ENCODE measurements at regions not wholly inside any gene's neighbourhood (a gene's known extent, or its start where the extent isn't known, plus 50 kb on each side); places are given as distances from the start of the nearest gene placed in this dataset.

DNA sequence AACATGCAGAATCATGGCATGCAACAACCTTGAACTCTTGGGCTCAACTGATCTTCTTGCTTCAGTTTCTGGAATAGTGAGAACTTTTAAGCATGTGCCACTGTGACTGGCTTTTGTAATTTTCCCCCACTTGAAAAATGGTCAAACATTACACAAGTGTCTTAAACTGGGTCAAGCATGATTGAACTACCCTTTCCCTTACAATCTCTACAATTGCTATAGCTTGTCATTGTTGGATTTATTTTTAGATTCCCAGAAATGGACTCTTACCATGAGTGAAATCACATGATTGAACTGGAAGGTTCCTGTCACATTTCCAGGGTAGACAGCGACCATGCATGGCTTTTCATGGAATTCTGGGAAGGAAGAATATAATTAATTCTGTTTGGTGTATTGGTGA lies 102.2 kb upstream of the TUBA3C start:
- intact Hi-C loops (cut with DNase I): no loop called here
- WGBS, 2 donors: 39 to 56% methylated on average over 1 of the region's 1 CpG

DNA sequence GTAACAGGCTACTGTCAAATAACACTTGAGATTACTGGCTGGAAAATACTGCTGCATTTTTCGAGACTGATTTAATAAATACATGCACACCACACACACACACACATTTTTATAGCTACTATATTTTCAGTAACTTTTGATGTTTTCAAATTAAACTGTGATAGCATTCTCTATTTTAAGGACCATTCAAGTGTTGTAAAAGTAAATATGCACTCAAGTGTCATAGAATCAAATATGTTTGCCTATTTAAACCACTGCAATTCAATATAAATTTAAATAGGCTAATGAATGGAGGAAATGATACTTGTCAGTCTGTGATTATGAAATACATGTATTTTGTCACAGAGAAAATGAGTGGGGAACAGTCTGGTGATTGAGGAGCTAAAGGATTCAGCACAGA lies 86.7 kb upstream of the TUBA3C start:
- 33 to 64% methylated on average over 1 of the region's 1 CpG for WGBS, 2 donors
- H3K27ac ChIP-seq: no peak overlapping the region
- no peaks in the 10 kb centered on the region for H3K27me3 ChIP-seq
- no peak for DNase-seq
- no peaks in the 10 kb centered on the region for H3K4me1 ChIP-seq
- intact Hi-C loops (cut with DNase I): no loop called here
- H3K4me3 ChIP-seq: no peak overlapping the region
- H3K9me3 ChIP-seq: no peaks in the 10 kb centered on the region
- TF ChIP-seq, protein P1, sequence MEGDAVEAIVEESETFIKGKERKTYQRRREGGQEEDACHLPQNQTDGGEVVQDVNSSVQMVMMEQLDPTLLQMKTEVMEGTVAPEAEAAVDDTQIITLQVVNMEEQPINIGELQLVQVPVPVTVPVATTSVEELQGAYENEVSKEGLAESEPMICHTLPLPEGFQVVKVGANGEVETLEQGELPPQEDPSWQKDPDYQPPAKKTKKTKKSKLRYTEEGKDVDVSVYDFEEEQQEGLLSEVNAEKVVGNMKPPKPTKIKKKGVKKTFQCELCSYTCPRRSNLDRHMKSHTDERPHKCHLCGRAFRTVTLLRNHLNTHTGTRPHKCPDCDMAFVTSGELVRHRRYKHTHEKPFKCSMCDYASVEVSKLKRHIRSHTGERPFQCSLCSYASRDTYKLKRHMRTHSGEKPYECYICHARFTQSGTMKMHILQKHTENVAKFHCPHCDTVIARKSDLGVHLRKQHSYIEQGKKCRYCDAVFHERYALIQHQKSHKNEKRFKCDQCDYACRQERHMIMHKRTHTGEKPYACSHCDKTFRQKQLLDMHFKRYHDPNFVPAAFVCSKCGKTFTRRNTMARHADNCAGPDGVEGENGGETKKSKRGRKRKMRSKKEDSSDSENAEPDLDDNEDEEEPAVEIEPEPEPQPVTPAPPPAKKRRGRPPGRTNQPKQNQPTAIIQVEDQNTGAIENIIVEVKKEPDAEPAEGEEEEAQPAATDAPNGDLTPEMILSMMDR (IDR thresholded peaks at IDR 0.05): no peak
- TF ChIP-seq POLR2AphosphoS5 (IDR thresholded peaks at IDR 0.05) (no peak), EP300 (IDR thresholded peaks at IDR 0.05) (no peak), POLR2A (IDR thresholded peaks at IDR 0.05) (no peak)
- no peaks in the 10 kb centered on the region for H3K36me3 ChIP-seq

More for the DNA sequence above, 102.2 kb upstream of the TUBA3C start:
- no peaks in the 10 kb centered on the region for H3K36me3 ChIP-seq
- no peaks in the 10 kb centered on the region for H3K27me3 ChIP-seq
- no peak overlapping the region for H3K27ac ChIP-seq
- TF ChIP-seq POLR2AphosphoS5 (IDR thresholded peaks at IDR 0.05) (no peak), POLR2A (IDR thresholded peaks at IDR 0.05) (no peak), EP300 (IDR thresholded peaks at IDR 0.05) (no peak)
- TF ChIP-seq, protein P1 (IDR thresholded peaks at IDR 0.05): no peak
- peaks cover 0 to 3% (median 0%) of the 10 kb centered on the region in 4 donors for H3K9me3 ChIP-seq
- no peak overlapping the region for H3K4me3 ChIP-seq
- H3K4me1 ChIP-seq: no peaks in the 10 kb centered on the region
- DNase-seq: no peak

DNA sequence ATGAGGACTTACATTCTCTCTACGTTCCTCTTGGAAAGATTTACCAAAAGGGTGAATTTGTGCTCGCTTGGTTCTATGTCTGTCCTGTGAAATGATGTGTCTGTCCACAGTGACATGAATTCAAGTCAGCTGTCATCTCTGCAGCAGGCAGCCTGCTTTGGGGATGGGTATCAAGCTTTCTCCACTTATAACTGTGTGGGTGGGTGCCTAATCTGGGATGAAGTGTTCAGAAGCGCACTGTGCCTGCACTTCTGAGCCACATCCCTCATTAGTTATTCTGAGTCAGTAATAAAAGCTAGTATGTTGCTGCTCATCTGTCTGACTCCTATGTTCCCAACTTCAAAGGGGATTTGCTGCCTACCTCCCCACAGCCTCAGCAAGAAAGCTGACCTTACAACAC lies 86.1 kb upstream of the TUBA3C start:
- 78 to 87% methylated on average over 3 of the region's 3 CpGs for WGBS, 2 donors
- no peak for DNase-seq
- no peaks in the 10 kb centered on the region for H3K36me3 ChIP-seq
- no peaks in the 10 kb centered on the region for H3K27me3 ChIP-seq
- TF ChIP-seq EP300 (IDR thresholded peaks at IDR 0.05) (no peak), POLR2A (IDR thresholded peaks at IDR 0.05) (no peak), POLR2AphosphoS5 (IDR thresholded peaks at IDR 0.05) (no peak)
- TF ChIP-seq, protein P1 (IDR thresholded peaks at IDR 0.05): no peak
- no peak overlapping the region for H3K4me3 ChIP-seq
- H3K9me3 ChIP-seq: no peaks in the 10 kb centered on the region
- H3K4me1 ChIP-seq: no peaks in the 10 kb centered on the region
- H3K27ac ChIP-seq: no peak overlapping the region
- intact Hi-C loops (cut with DNase I): no loop called here

DNA sequence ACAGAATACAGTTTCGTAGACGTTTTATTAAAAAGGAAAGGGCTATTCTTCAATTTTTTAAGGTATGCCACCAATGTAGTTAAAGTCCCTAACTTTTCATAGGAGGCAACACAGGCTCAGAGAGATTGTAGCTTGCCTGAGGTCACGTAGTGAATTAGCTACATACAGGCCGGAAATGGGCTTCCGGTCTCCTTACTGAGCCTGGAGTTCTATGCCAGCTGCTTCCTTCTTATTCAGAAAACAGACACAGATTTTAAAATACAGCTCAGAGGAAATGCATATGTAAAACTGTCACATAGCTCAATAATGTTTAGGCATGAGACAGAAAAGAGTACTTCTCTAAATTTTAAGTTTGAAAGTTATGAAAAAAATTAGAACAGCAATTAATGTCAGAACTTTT lies 85.4 kb upstream of the TUBA3C start:
- no peak overlapping the region for H3K4me3 ChIP-seq
- intact Hi-C loops (cut with DNase I): no loop called here
- no peak overlapping the region for H3K27ac ChIP-seq
- H3K4me1 ChIP-seq: no peaks in the 10 kb centered on the region
- H3K27me3 ChIP-seq: no peaks in the 10 kb centered on the region
- no peak for TF ChIP-seq POLR2AphosphoS5 (IDR thresholded peaks at IDR 0.05)
- TF ChIP-seq, protein P1 (IDR thresholded peaks at IDR 0.05): no peak
- no peaks in the 10 kb centered on the region for H3K36me3 ChIP-seq
- no peak for DNase-seq
- H3K9me3 ChIP-seq: no peaks in the 10 kb centered on the region
- WGBS, 2 donors: 75 to 84% methylated on average over 5 of the region's 5 CpGs

DNA sequence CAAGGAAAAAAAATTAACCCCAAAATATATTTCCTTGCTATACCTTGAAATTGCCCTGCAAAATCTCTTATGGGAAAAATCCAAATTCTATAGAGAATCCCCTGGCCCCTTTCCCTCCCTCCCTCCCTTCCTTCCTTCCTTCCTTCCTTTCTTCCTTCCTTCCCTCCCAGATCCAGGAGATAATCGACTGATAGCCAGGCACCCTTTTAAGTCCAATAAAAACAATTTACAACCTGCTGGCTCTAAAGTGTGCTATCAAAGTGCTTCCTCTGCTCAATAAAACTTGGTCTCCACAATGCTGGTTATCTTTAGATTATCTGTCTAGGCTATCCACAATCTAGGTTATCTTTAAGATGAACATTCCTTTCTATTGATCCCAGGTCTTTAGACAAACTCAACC lies 83.1 kb upstream of the TUBA3C start:
- intact Hi-C loops (cut with DNase I): no loop called here
- no peaks in the 10 kb centered on the region for H3K36me3 ChIP-seq
- H3K9me3 ChIP-seq: no peaks in the 10 kb centered on the region
- no peaks in the 10 kb centered on the region for H3K4me1 ChIP-seq
- no peak for DNase-seq
- TF ChIP-seq, protein P1 (IDR thresholded peaks at IDR 0.05): no peak
- TF ChIP-seq POLR2A (IDR thresholded peaks at IDR 0.05): no peak
- TF ChIP-seq EP300 (IDR thresholded peaks at IDR 0.05): no peak
- TF ChIP-seq POLR2AphosphoS5 (IDR thresholded peaks at IDR 0.05): no peak
- WGBS, 2 donors: 65 to 67% methylated on average over 1 of the region's 1 CpG
- H3K4me3 ChIP-seq: no peak overlapping the region
- no peak overlapping the region for H3K27ac ChIP-seq
- no peaks in the 10 kb centered on the region for H3K27me3 ChIP-seq

Measured in sigmoid colon (tissue), 6 donors.